ENCODE measurements at regions not wholly inside any gene's neighbourhood (a gene's known extent, or its start where the extent isn't known, plus 50 kb on each side); places are given as distances from the start of the nearest gene placed in this dataset.

- no peak overlapping the region for H3K27ac ChIP-seq (ENCODE audit: low read length)
- ChIA-PET CTCF (no interaction called here), POLR2A (ENCODE audit: unreplicated experiment) (no interaction called here)
- TF ChIP-seq CTCF (conservative IDR thresholded peaks at IDR 0.05; ENCODE audit: low read depth, low read length) (no peak), EZH2phosphoT487 (IDR thresholded peaks at IDR 0.05; ENCODE audit: borderline replicate concordance, low read length) (no peak), EZH2 (IDR thresholded peaks at IDR 0.05; ENCODE audit: low read length, unreplicated experiment) (no peak)
- H2AFZ ChIP-seq (ENCODE audit: low read length) = no peak overlapping the region
- H3K79me2 ChIP-seq (ENCODE audit: low read length) = no peaks in the 10 kb centered on the region
- H3K4me1 ChIP-seq (ENCODE audit: insufficient read depth, low read length) = peaks cover 11% of the 10 kb centered on the region
- no TSS peak for BruUV-seq (replicated peaks)
- H3K9me3 ChIP-seq (ENCODE audit: low read length) = no peaks in the 10 kb centered on the region
- H3F3A ChIP-seq (ENCODE audit: low read length, unreplicated experiment) = no peaks in the 10 kb centered on the region
- no peaks in the 10 kb centered on the region for H3K9me2 ChIP-seq (replicated peaks; ENCODE audit: low read length)
- DNase-seq = no peak
- no peak overlapping the region for H3K9ac ChIP-seq (ENCODE audit: low read length)
- H3K4me3 ChIP-seq (ENCODE audit: low read length) = no peak overlapping the region
- H4K20me1 ChIP-seq (ENCODE audit: low read length) = no peaks in the 10 kb centered on the region
- ATAC-seq = no peak
- intact Hi-C loops (cut with micrococcal nuclease) = no loop called here
- no peaks in the 10 kb centered on the region for H3K27me3 ChIP-seq (ENCODE audit: low read length)
- no peaks in the 10 kb centered on the region for H3K36me3 ChIP-seq (ENCODE audit: low read depth, low read length)
- no peak overlapping the region for H3K4me2 ChIP-seq (ENCODE audit: low read length)
These were observed 584.7 kb downstream of the LMO4 start for GRCh38 chr1:87913361-87913760.

- ChIA-PET CTCF (no interaction called here), POLR2A (ENCODE audit: unreplicated experiment) (no interaction called here)
- no peaks in the 10 kb centered on the region for H3K9me3 ChIP-seq (ENCODE audit: low read length)
- H3K4me3 ChIP-seq (ENCODE audit: low read length) = no peak overlapping the region
- no peak for TF ChIP-seq EZH2 (IDR thresholded peaks at IDR 0.05; ENCODE audit: low read length, unreplicated experiment)
- no peak for TF ChIP-seq EZH2phosphoT487 (IDR thresholded peaks at IDR 0.05; ENCODE audit: borderline replicate concordance, low read length)
- no peak for TF ChIP-seq CTCF (conservative IDR thresholded peaks at IDR 0.05; ENCODE audit: low read depth, low read length)
- H3K27ac ChIP-seq (ENCODE audit: low read length) = no peak overlapping the region
- intact Hi-C loops (cut with micrococcal nuclease) = no loop called here
- no TSS peak for BruUV-seq (replicated peaks)
- H3F3A ChIP-seq (ENCODE audit: low read length, unreplicated experiment) = no peaks in the 10 kb centered on the region
- H4K20me1 ChIP-seq (ENCODE audit: low read length) = no peaks in the 10 kb centered on the region
- ATAC-seq (peak; percentile 38; the same call in 1 of the 2 replicates), DNase-seq (no peak)
- H3K4me2 ChIP-seq (ENCODE audit: low read length) = no peak overlapping the region
- H3K4me1 ChIP-seq (ENCODE audit: insufficient read depth, low read length) = peaks cover 11% of the 10 kb centered on the region
- H3K9me2 ChIP-seq (replicated peaks; ENCODE audit: low read length) = no peaks in the 10 kb centered on the region
- H3K9ac ChIP-seq (ENCODE audit: low read length) = no peak overlapping the region
- H2AFZ ChIP-seq (ENCODE audit: low read length) = no peak overlapping the region
- no peaks in the 10 kb centered on the region for H3K79me2 ChIP-seq (ENCODE audit: low read length)
- no peaks in the 10 kb centered on the region for H3K36me3 ChIP-seq (ENCODE audit: low read depth, low read length)
- H3K27me3 ChIP-seq (ENCODE audit: low read length) = no peaks in the 10 kb centered on the region
These were observed 585.7 kb downstream of the LMO4 start for GRCh38 chr1:87914396-87914795.

GRCh38 chr1:87915771-87916170 lies 587.1 kb downstream of the LMO4 start:
- CTCF ChIA-PET = no interaction called here
- POLR2A ChIA-PET (ENCODE audit: unreplicated experiment) = no interaction called here
- Histone ChIP-seq H2AFZ (ENCODE audit: low read length) (no peak overlapping the region), H3K36me3 (ENCODE audit: low read depth, low read length) (no peaks in the 10 kb centered on the region), H3K9me2 (replicated peaks; ENCODE audit: low read length) (no peaks in the 10 kb centered on the region), H3K4me2 (ENCODE audit: low read length) (no peak overlapping the region; the same call in 1 of the 2 replicates), H3K9ac (ENCODE audit: low read length) (no peak overlapping the region), H4K20me1 (ENCODE audit: low read length) (no peaks in the 10 kb centered on the region), H3K9me3 (ENCODE audit: low read length) (no peaks in the 10 kb centered on the region), H3K79me2 (ENCODE audit: low read length) (no peaks in the 10 kb centered on the region), H3K4me1 (ENCODE audit: insufficient read depth, low read length) (peaks cover 11% of the 10 kb centered on the region), H3K27me3 (ENCODE audit: low read length) (no peaks in the 10 kb centered on the region), H3F3A (ENCODE audit: low read length, unreplicated experiment) (no peaks in the 10 kb centered on the region), H3K27ac (ENCODE audit: low read length) (no peak overlapping the region), H3K4me3 (ENCODE audit: low read length) (no peak overlapping the region)
- intact Hi-C loops (cut with micrococcal nuclease) = no loop called here
- DNase-seq (peak; percentile 62), ATAC-seq (peak; percentile 38; the same call in 1 of the 2 replicates)
- no peak for TF ChIP-seq CTCF (conservative IDR thresholded peaks at IDR 0.05; ENCODE audit: low read depth, low read length)
- TF ChIP-seq EZH2phosphoT487 (IDR thresholded peaks at IDR 0.05; ENCODE audit: borderline replicate concordance, low read length) = no peak
- no peak for TF ChIP-seq EZH2 (IDR thresholded peaks at IDR 0.05; ENCODE audit: low read length, unreplicated experiment)
- BruUV-seq (replicated peaks) = no TSS peak

All from PC-3 (cell line).